DND-41 (cell line): ENCODE measurements at regions not wholly inside any gene's neighbourhood (a gene's known extent, or its start where the extent isn't known, plus 50 kb on each side); places are given as distances from the start of the nearest gene placed in this dataset.

ENCODE experiments used
- ATAC-seq: fragments of 200-7000 bp; cut with Tn5 transposase; 3 replicates; pipeline ENCODE4 v1.9.1; 2021; ENCODE audit warnings: low read depth; ENCODE audit not compliant: insufficient read depth
- DNase-seq: peaks from one replicate; pipeline ENCODE4 v3.0.0-alpha.2; 2020
- H2AFZ ChIP-seq: 2 replicates; pipeline ENCODE4 v1.6.0; 2012; ENCODE audit warnings: low read depth, low read length
- H3K27ac ChIP-seq: 2 replicates; pipeline ENCODE4 v1.5.1; 2012; ENCODE audit warnings: low read length, inconsistent platforms
- H3K27me3 ChIP-seq: fragments of 200-600 bp; sonication (generic); 2 replicates; pipeline ENCODE4 v1.6.0; 2012; ENCODE audit warnings: low read length, mild to moderate bottlenecking, inconsistent platforms; ENCODE audit not compliant: insufficient read depth, poor library complexity
- H3K36me3 ChIP-seq: 2 replicates; pipeline ENCODE4 v1.5.1; 2012; ENCODE audit warnings: low read length, inconsistent platforms; ENCODE audit not compliant: insufficient read depth
- H3K4me1 ChIP-seq: 2 replicates; pipeline ENCODE4 v1.5.1; 2012; ENCODE audit warnings: mild to moderate bottlenecking, low read length; ENCODE audit not compliant: insufficient read depth
- H3K4me2 ChIP-seq: 2 replicates; pipeline ENCODE4 v1.6.0; 2012; ENCODE audit warnings: mild to moderate bottlenecking, moderate library complexity, low read length, inconsistent platforms; ENCODE audit not compliant: insufficient read depth
- H3K4me3 ChIP-seq, 2 experiments: fragments of 200-600 bp in 1 of 2; shearing (Covaris generic) in 1 of 2; 2 replicates each; pipeline ENCODE4 v1.5.1; 2012 to 2016; ENCODE audit warnings: inconsistent platforms in 2 of 2, low read length in 2 of 2, mild to moderate bottlenecking in 2 of 2, low read depth in 1 of 2, moderate library complexity in 1 of 2
- H3K79me2 ChIP-seq: 2 replicates; pipeline ENCODE4 v1.6.0; 2012; ENCODE audit warnings: low read length, inconsistent platforms; ENCODE audit not compliant: insufficient read depth
- H3K9ac ChIP-seq: 2 replicates; pipeline ENCODE4 v1.6.0; 2012; ENCODE audit warnings: low read depth, mild to moderate bottlenecking, inconsistent platforms, low read length, moderate library complexity
- H3K9me3 ChIP-seq: 2 replicates; pipeline ENCODE4 v1.5.1; 2012; ENCODE audit warnings: low read length, moderate library complexity, mild to moderate bottlenecking, inconsistent platforms; ENCODE audit not compliant: insufficient read depth, severe bottlenecking
- H4K20me1 ChIP-seq: 2 replicates; pipeline ENCODE4 v1.6.0; 2012; ENCODE audit warnings: low read length; ENCODE audit not compliant: insufficient read depth
- CTCF ChIP-seq: IDR thresholded peaks from 2 replicates; pipeline ENCODE4 v1.5.1; 2012; ENCODE audit warnings: borderline replicate concordance, low read length, moderate library complexity, mild to moderate bottlenecking; ENCODE audit not compliant: poor library complexity, severe bottlenecking; ENCODE audit errors: extremely low read depth
- EZH2 ChIP-seq: IDR thresholded peaks from 3 replicates; pipeline ENCODE4 v1.6.1; 2012; ENCODE audit warnings: borderline replicate concordance, low read depth, mild to moderate bottlenecking, moderate library complexity, low read length, inconsistent platforms; ENCODE audit not compliant: severe bottlenecking

GRCh38 chr11:82634091-82634490 lies 99.6 kb downstream of the FAM181B start:
- no peaks in the 10 kb centered on the region for H3K27me3 ChIP-seq
- no peak overlapping the region for H2AFZ ChIP-seq
- ATAC-seq (no peak), DNase-seq (no peak)
- no peaks in the 10 kb centered on the region for H4K20me1 ChIP-seq
- TF ChIP-seq EZH2 = no peak
- TF ChIP-seq CTCF = no peak
- no peak overlapping the region for H3K4me2 ChIP-seq
- no peaks in the 10 kb centered on the region for H3K79me2 ChIP-seq
- no peaks in the 10 kb centered on the region for H3K9me3 ChIP-seq
- no peak overlapping the region for H3K9ac ChIP-seq
- no peak overlapping the region for H3K4me3 ChIP-seq
- H3K4me1 ChIP-seq = no peaks in the 10 kb centered on the region
- H3K27ac ChIP-seq = no peak overlapping the region
- no peaks in the 10 kb centered on the region for H3K36me3 ChIP-seq

GRCh38 chr11:82631722-82632630 lies 101.7 kb downstream of the FAM181B start:
- H2AFZ ChIP-seq = no peak overlapping the region
- no peaks in the 10 kb centered on the region for H3K9me3 ChIP-seq
- H3K79me2 ChIP-seq = no peaks in the 10 kb centered on the region
- no peaks in the 10 kb centered on the region for H3K36me3 ChIP-seq
- DNase-seq = no peak
- ATAC-seq = no peak; the same call in 2 of the 3 replicates
- H3K4me2 ChIP-seq = no peak overlapping the region
- TF ChIP-seq EZH2 = no peak
- TF ChIP-seq CTCF = no peak
- H3K4me1 ChIP-seq = no peaks in the 10 kb centered on the region
- no peak overlapping the region for H3K9ac ChIP-seq
- no peak overlapping the region for H3K27ac ChIP-seq
- H3K27me3 ChIP-seq = no peaks in the 10 kb centered on the region
- no peak overlapping the region for H3K4me3 ChIP-seq
- H4K20me1 ChIP-seq = no peaks in the 10 kb centered on the region

GRCh38 chr11:82610671-82611070 lies 123.0 kb downstream of the FAM181B start:
- H3K27ac ChIP-seq = no peak overlapping the region
- no peaks in the 10 kb centered on the region for H3K4me1 ChIP-seq
- no peaks in the 10 kb centered on the region for H4K20me1 ChIP-seq
- no peaks in the 10 kb centered on the region for H3K9me3 ChIP-seq
- no peaks in the 10 kb centered on the region for H3K79me2 ChIP-seq
- DNase-seq (no peak), ATAC-seq (no peak)
- H3K9ac ChIP-seq = no peak overlapping the region
- no peaks in the 10 kb centered on the region for H3K36me3 ChIP-seq
- H3K4me3 ChIP-seq = no peak overlapping the region
- H3K4me2 ChIP-seq = no peak overlapping the region
- TF ChIP-seq CTCF (no peak), EZH2 (no peak)
- no peaks in the 10 kb centered on the region for H3K27me3 ChIP-seq
- no peak overlapping the region for H2AFZ ChIP-seq
